ENCODE measurements at regions not wholly inside any gene's neighbourhood (a gene's known extent, or its start where the extent isn't known, plus 50 kb on each side); places are given as distances from the start of the nearest gene placed in this dataset.

- TF ChIP-seq CTCF (IDR thresholded peaks at IDR 0.05; ENCODE audit: extremely low read depth in 1 of 2, insufficient read depth in 1 of 2, low read depth in 1 of 2, low read length in 2 of 2) = no peak
- no peak for TF ChIP-seq POLR2A (IDR thresholded peaks at IDR 0.05; ENCODE audit: low read depth, low read length)
- no peak for TF ChIP-seq FOS (IDR thresholded peaks at IDR 0.05; ENCODE audit: borderline replicate concordance, insufficient read depth, low read length)
- TF ChIP-seq EZH2 (IDR thresholded peaks at IDR 0.05; ENCODE audit: borderline replicate concordance, low read depth, low read length, severe bottlenecking) = no peak
- no peak for TF ChIP-seq POLR2AphosphoS5 (IDR thresholded peaks at IDR 0.05; ENCODE audit: insufficient read depth, low read depth, low read length)
- TF ChIP-seq MAX (IDR thresholded peaks at IDR 0.05; ENCODE audit: insufficient read depth, insufficient read length) = no peak
- TF ChIP-seq MYC (IDR thresholded peaks at IDR 0.05; ENCODE audit: low read depth, low read length) = no peak
Observed at GRCh38 chr18:46312221-46312620, 208.0 kb downstream of the HAUS1 start.
